Suprapubic skin (tissue), 4 donors: ENCODE measurements at regions not wholly inside any gene's neighbourhood (a gene's known extent, or its start where the extent isn't known, plus 50 kb on each side); places are given as distances from the start of the nearest gene placed in this dataset.
"Not testable (repeated sequence)": the region's sequence is repeated elsewhere in the genome, so short reads cannot be mapped to it uniquely, and the experiment has no call there.

Experiments
- DNase-seq, 2 donors: peaks; one replicate each; pipeline ENCODE4 v3.0.0-alpha.2; 2019; ENCODE audit warnings: low spot score in 2 of 2
- H3K27ac ChIP-seq: fragments of 200-600 bp; sonication (generic); one replicate; pipeline ENCODE4 v1.5.1; 2019
- H3K27me3 ChIP-seq: fragments of 200-600 bp; sonication (generic); one replicate; pipeline ENCODE4 v1.5.1; 2019
- H3K36me3 ChIP-seq: fragments of 200-600 bp; sonication (generic); one replicate; pipeline ENCODE4 v1.5.1; 2019
- H3K4me1 ChIP-seq: fragments of 200-600 bp; sonication (generic); one replicate; pipeline ENCODE4 v1.5.1; 2019
- H3K4me3 ChIP-seq: fragments of 200-600 bp; sonication (generic); one replicate; pipeline ENCODE4 v1.5.1; 2019; ENCODE audit warnings: mild to moderate bottlenecking
- H3K9me3 ChIP-seq: fragments of 200-600 bp; sonication (generic); one replicate; pipeline ENCODE4 v1.5.1; 2019
- CTCF ChIP-seq, 2 donors: fragments of 200-600 bp in 1 of 2; fragments of 450-650 bp in 1 of 2; sonication (generic) in 1 of 2; IDR thresholded peaks; one replicate each; pipeline ENCODE4 v1.5.1; 2016 to 2019; ENCODE audit warnings: antibody characterized with exemption in 2 of 2, mild to moderate bottlenecking in 1 of 2, moderate library complexity in 1 of 2
- EP300 ChIP-seq: sonication (generic); formaldehyde crosslinking; IDR thresholded peaks from one replicate; pipeline ENCODE4 v1.6.1; 2017; ENCODE audit warnings: antibody characterized with exemption
- POLR2A ChIP-seq, 2 donors: fragments of 450-650 bp; IDR thresholded peaks; one replicate each; pipeline ENCODE4 v1.6.1; 2017; ENCODE audit warnings: antibody characterized with exemption in 2 of 2, mild to moderate bottlenecking in 2 of 2, moderate library complexity in 2 of 2
- POLR2AphosphoS5 ChIP-seq, 3 donors: sonication (generic); formaldehyde crosslinking; IDR thresholded peaks; one replicate each; pipeline ENCODE4 v1.6.1; 2017; ENCODE audit warnings: antibody characterized with exemption in 3 of 3
- WGBS: methylation state at CpG from one replicate; pipeline ENCODE4 v1.1.5; 2018; 5-methylcytosine and 5-hydroxymethylcytosine counted together

- H3K27ac ChIP-seq = no peak overlapping the region
- no peaks in the 10 kb centered on the region for H3K27me3 ChIP-seq
- DNase-seq = no peak
- H3K4me1 ChIP-seq = no peaks in the 10 kb centered on the region
- 85% methylated on average over 6 of the region's 6 CpGs for WGBS
- H3K9me3 ChIP-seq = no peaks in the 10 kb centered on the region
- H3K4me3 ChIP-seq = no peak overlapping the region
- TF ChIP-seq POLR2AphosphoS5 (IDR thresholded peaks at IDR 0.05) (no peak), EP300 (no peak), POLR2A (IDR thresholded peaks at IDR 0.05) (no peak), CTCF (IDR thresholded peaks at IDR 0.05) (no peak)
- no peaks in the 10 kb centered on the region for H3K36me3 ChIP-seq
Observed at GRCh38 chr2:7649461-7650228, 732.4 kb downstream of the RNF144A start.

GRCh38 chr2:7653617-7654016, 736.4 kb downstream of the RNF144A start:
- 82% methylated on average over 2 of the region's 2 CpGs for WGBS
- no peak for TF ChIP-seq POLR2A (IDR thresholded peaks at IDR 0.05)
- no peak for TF ChIP-seq POLR2AphosphoS5 (IDR thresholded peaks at IDR 0.05)
- TF ChIP-seq EP300 = no peak
- H3K4me1 ChIP-seq = no peaks in the 10 kb centered on the region
- no peaks in the 10 kb centered on the region for H3K9me3 ChIP-seq
- H3K36me3 ChIP-seq = no peaks in the 10 kb centered on the region
- no peak overlapping the region for H3K27ac ChIP-seq
- H3K4me3 ChIP-seq = no peak overlapping the region
- H3K27me3 ChIP-seq = no peaks in the 10 kb centered on the region
- no peak for DNase-seq

GRCh38 chr2:7655629-7656028, 738.4 kb downstream of the RNF144A start:
- Histone ChIP-seq H3K4me3 (no peak overlapping the region), H3K9me3 (no peaks in the 10 kb centered on the region), H3K27ac (no peak overlapping the region), H3K27me3 (no peaks in the 10 kb centered on the region), H3K4me1 (no peaks in the 10 kb centered on the region), H3K36me3 (no peaks in the 10 kb centered on the region)
- DNase-seq = no peak
- 94% methylated on average over 2 of the region's 2 CpGs for WGBS
- no peak for TF ChIP-seq EP300
- TF ChIP-seq POLR2AphosphoS5 (IDR thresholded peaks at IDR 0.05) = no peak
- TF ChIP-seq POLR2A (IDR thresholded peaks at IDR 0.05) = no peak
- no peak for TF ChIP-seq CTCF (IDR thresholded peaks at IDR 0.05)

- H3K4me1 ChIP-seq, DNase-seq, H3K27ac ChIP-seq, H3K27me3 ChIP-seq, H3K4me3 ChIP-seq, H3K36me3 ChIP-seq, H3K9me3 ChIP-seq: not testable (repeated sequence)
- 75% methylated on average over 2 of the region's 2 CpGs for WGBS
Observed at GRCh38 chr2:7657526-7657925, 740.3 kb downstream of the RNF144A start.

GRCh38 chr2:7658486-7658885, 741.3 kb downstream of the RNF144A start:
- Histone ChIP-seq H3K4me1 (no peaks in the 10 kb centered on the region), H3K9me3 (no peaks in the 10 kb centered on the region), H3K27ac (no peak overlapping the region), H3K27me3 (no peaks in the 10 kb centered on the region), H3K36me3 (no peaks in the 10 kb centered on the region), H3K4me3 (no peak overlapping the region)
- 96% methylated on average over 12 of the region's 12 CpGs for WGBS
- TF ChIP-seq EP300 (no peak), CTCF (IDR thresholded peaks at IDR 0.05) (no peak)
- DNase-seq = no peak

- Histone ChIP-seq H3K36me3 (no peaks in the 10 kb centered on the region), H3K9me3 (no peaks in the 10 kb centered on the region), H3K27me3 (no peaks in the 10 kb centered on the region), H3K4me3 (no peak overlapping the region), H3K4me1 (no peaks in the 10 kb centered on the region), H3K27ac (no peak overlapping the region)
- TF ChIP-seq POLR2A (IDR thresholded peaks at IDR 0.05) (no peak), POLR2AphosphoS5 (IDR thresholded peaks at IDR 0.05) (no peak), EP300 (no peak), CTCF (IDR thresholded peaks at IDR 0.05) (no peak)
- no peak for DNase-seq
- WGBS = 40% methylated on average over 2 of the region's 2 CpGs
Observed at GRCh38 chr2:7660816-7661215, 743.6 kb downstream of the RNF144A start.
